K562 (cell line): ENCODE measurements at regions not wholly inside any gene's neighbourhood (a gene's known extent, or its start where the extent isn't known, plus 50 kb on each side); places are given as distances from the start of the nearest gene placed in this dataset.

Experiments
- CBX5 ChIP-seq: IDR thresholded peaks from 2 replicates; pipeline ENCODE4 v1.6.1; 2014; ENCODE audit warnings: low read depth, borderline replicate concordance
- CBX8 ChIP-seq: fragments of 200-600 bp; sonication (generic); IDR thresholded peaks from 2 replicates; pipeline ENCODE4 v1.6.1; 2012; ENCODE audit warnings: borderline replicate concordance, mixed run types, low read depth, mild to moderate bottlenecking, moderate library complexity, mixed read lengths, low read length, control low read depth, inconsistent platforms; ENCODE audit not compliant: poor library complexity, severe bottlenecking; ENCODE audit errors: extremely low read depth
- OTX1 ChIP-seq: fragments of 450-650 bp; formaldehyde crosslinking; IDR thresholded peaks from 2 replicates; pipeline ENCODE4 v1.4.0; 2022; ENCODE audit warnings: mild to moderate bottlenecking
- SETDB1 ChIP-seq: IDR thresholded peaks from one replicate; pipeline ENCODE4 v1.6.1; 2012; ENCODE audit warnings: low read length, control low read depth, inconsistent platforms
- SRSF1 ChIP-seq: fragments of 200-400 bp; formaldehyde crosslinking; IDR thresholded peaks from 2 replicates; pipeline ENCODE4 v1.6.1; 2017; ENCODE audit warnings: mild to moderate bottlenecking, low read depth, low read length, moderate library complexity
- TCF3 ChIP-seq: sonication (generic); formaldehyde crosslinking; IDR thresholded peaks from 2 replicates; pipeline ENCODE4 v1.4.0; 2020; ENCODE audit warnings: mild to moderate bottlenecking, missing genetic modification reagents
- TRIM24 ChIP-seq, 2 experiments: fragments of 450-650 bp; IDR thresholded peaks; 2 replicates each; pipeline ENCODE4 v1.6.1; 2016
- ZNF121 ChIP-seq: sonication (generic); formaldehyde crosslinking; conservative IDR thresholded peaks from 2 replicates; pipeline ENCODE4 v1.8.0; 2022; ENCODE audit warnings: missing genetic modification reagents
- TF ChIP-seq, protein P1 (sequence below): fragments of 250-450 bp; sonication (Bioruptor Pico); IDR thresholded peaks from 2 replicates; pipeline ENCODE4 v1.9.0; 2021; ENCODE audit warnings: mild to moderate bottlenecking
- TF ChIP-seq, protein P2 (sequence below): fragments of 450-650 bp; IDR thresholded peaks from 2 replicates; pipeline ENCODE4 v1.6.1; 2017; ENCODE audit warnings: antibody characterized with exemption, mild to moderate bottlenecking
- TF ChIP-seq, protein P3 (sequence below): sonication (generic); formaldehyde crosslinking; IDR thresholded peaks from 2 replicates; pipeline ENCODE4 v1.8.0; 2022; ENCODE audit warnings: missing genetic modification reagents, mild to moderate bottlenecking, borderline replicate concordance
- TF ChIP-seq, protein P4 (sequence below): fragments of 250-450 bp; sonication (Bioruptor Pico); IDR thresholded peaks from 2 replicates; pipeline ENCODE4 v1.4.0; 2020; ENCODE audit warnings: mild to moderate bottlenecking, moderate library complexity, borderline replicate concordance

DNA sequence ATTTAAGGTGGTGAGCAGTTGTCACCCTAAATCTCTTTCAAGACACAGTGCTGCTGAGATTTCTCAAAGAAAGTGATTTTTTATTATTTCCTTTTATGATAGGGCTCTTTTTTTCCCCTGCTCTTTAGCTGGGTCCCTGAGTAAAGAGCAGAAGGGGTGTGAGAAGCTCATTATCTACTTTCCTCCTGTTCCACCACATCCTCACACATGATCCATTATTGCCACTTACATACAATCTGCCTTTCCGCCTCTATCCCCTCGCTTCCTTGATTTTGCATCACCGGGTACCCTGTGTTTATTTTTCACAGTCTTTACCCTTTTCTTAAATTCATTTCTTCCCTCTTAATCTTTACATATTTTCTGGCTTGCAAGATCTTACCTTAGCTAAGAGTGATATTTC is 93.9 kb upstream of the CCDC85A start (continued):
- TF ChIP-seq, protein P1, sequence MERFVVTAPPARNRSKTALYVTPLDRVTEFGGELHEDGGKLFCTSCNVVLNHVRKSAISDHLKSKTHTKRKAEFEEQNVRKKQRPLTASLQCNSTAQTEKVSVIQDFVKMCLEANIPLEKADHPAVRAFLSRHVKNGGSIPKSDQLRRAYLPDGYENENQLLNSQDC (CRISPR knock-in tag), result no peak
- TF ChIP-seq, protein P2, sequence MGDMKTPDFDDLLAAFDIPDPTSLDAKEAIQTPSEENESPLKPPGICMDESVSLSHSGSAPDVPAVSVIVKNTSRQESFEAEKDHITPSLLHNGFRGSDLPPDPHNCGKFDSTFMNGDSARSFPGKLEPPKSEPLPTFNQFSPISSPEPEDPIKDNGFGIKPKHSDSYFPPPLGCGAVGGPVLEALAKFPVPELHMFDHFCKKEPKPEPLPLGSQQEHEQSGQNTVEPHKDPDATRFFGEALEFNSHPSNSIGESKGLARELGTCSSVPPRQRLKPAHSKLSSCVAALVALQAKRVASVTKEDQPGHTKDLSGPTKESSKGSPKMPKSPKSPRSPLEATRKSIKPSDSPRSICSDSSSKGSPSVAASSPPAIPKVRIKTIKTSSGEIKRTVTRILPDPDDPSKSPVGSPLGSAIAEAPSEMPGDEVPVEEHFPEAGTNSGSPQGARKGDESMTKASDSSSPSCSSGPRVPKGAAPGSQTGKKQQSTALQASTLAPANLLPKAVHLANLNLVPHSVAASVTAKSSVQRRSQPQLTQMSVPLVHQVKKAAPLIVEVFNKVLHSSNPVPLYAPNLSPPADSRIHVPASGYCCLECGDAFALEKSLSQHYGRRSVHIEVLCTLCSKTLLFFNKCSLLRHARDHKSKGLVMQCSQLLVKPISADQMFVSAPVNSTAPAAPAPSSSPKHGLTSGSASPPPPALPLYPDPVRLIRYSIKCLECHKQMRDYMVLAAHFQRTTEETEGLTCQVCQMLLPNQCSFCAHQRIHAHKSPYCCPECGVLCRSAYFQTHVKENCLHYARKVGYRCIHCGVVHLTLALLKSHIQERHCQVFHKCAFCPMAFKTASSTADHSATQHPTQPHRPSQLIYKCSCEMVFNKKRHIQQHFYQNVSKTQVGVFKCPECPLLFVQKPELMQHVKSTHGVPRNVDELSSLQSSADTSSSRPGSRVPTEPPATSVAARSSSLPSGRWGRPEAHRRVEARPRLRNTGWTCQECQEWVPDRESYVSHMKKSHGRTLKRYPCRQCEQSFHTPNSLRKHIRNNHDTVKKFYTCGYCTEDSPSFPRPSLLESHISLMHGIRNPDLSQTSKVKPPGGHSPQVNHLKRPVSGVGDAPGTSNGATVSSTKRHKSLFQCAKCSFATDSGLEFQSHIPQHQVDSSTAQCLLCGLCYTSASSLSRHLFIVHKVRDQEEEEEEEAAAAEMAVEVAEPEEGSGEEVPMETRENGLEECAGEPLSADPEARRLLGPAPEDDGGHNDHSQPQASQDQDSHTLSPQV, result no peak
- TF ChIP-seq, protein P3, sequence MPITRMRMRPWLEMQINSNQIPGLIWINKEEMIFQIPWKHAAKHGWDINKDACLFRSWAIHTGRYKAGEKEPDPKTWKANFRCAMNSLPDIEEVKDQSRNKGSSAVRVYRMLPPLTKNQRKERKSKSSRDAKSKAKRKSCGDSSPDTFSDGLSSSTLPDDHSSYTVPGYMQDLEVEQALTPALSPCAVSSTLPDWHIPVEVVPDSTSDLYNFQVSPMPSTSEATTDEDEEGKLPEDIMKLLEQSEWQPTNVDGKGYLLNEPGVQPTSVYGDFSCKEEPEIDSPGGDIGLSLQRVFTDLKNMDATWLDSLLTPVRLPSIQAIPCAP (CRISPR knock-in tag), result no peak
- TF ChIP-seq CBX5 (no peak), SRSF1 (no peak), TCF3 (no peak), OTX1 (CRISPR knock-in tag) (no peak), ZNF121 (CRISPR knock-in tag) (no peak), SETDB1 (no peak), CBX8 (no peak), TRIM24 (IDR thresholded peaks at IDR 0.05) (no peak)
- TF ChIP-seq, protein P4, sequence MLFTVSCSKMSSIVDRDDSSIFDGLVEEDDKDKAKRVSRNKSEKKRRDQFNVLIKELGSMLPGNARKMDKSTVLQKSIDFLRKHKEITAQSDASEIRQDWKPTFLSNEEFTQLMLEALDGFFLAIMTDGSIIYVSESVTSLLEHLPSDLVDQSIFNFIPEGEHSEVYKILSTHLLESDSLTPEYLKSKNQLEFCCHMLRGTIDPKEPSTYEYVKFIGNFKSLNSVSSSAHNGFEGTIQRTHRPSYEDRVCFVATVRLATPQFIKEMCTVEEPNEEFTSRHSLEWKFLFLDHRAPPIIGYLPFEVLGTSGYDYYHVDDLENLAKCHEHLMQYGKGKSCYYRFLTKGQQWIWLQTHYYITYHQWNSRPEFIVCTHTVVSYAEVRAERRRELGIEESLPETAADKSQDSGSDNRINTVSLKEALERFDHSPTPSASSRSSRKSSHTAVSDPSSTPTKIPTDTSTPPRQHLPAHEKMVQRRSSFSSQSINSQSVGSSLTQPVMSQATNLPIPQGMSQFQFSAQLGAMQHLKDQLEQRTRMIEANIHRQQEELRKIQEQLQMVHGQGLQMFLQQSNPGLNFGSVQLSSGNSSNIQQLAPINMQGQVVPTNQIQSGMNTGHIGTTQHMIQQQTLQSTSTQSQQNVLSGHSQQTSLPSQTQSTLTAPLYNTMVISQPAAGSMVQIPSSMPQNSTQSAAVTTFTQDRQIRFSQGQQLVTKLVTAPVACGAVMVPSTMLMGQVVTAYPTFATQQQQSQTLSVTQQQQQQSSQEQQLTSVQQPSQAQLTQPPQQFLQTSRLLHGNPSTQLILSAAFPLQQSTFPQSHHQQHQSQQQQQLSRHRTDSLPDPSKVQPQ, result no peak
